ENCODE measurements at regions not wholly inside any gene's neighbourhood (a gene's known extent, or its start where the extent isn't known, plus 50 kb on each side); places are given as distances from the start of the nearest gene placed in this dataset.
"Not testable (repeated sequence)": the region's sequence is repeated elsewhere in the genome, so short reads cannot be mapped to it uniquely, and the experiment has no call there.

DNA sequence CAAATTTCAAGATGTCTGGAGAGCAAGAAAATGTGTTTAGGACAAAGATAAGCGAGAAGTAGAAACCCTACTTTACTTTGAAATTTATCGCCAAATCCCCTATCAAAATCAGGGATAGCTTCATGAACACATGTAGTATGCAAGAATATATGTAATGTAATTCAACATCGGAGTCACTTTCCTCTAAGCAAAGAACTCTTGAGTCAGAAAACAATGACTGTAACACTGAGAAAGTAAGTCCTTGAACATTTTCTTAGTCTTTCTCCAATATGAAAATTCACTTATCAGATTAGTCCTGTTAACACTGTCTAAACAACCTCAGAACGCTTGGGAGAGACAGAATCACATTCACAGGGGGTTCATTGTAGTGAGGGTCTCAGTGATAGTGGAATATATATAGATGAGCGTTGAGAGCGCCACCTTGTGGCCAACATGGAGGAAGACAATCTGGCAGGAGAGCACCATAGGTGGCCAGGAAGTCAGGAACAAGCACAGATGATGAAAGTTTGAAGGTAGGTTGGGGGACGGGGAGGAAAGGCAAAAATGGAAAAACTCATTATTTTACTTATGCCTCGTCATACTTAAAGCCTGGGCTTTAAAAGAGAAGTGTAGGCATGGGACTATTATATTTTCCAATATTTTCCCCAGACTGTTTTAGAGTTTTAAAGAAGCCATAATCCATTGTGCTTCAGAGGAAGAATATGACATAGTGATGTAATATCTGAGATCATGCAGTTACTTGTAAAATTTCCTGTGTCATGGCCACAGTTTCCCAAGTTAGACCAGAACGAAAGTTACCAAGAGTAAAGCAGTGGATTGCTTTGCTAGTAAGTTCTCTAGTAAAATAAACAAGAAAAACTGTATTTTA is 115.5 kb upstream of the GNAI1 start:
- DNase-seq (ENCODE audit: low read depth in 2 of 2) = peak in 1 of 2 donors; percentile 0

DNA sequence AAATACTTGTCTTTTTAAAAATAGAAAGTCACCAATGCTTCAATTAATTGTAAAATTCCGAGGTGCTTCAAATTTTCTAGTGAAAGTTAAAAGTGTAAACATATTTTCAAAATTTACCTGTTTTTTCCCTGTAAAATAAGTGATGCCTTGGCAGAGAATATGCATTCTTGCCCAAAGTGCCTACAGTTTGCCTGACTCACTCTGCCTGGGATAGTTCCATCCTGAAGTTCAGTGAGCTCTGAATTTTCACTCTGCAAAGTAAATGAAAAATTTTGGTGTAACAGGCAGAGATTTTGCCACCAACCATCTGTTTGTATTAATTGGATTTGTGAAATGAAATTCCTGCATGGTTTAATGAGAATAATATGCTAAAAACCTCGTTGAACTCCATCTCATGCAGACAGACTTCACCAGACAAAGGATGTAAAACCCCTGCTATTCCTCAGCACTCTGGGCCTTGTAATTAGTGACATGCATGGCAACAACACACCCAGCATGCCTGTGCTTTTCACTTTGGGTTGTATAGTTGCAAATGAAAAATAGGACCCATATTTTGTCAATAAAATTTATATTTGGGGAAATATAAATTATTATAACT is 117.4 kb upstream of the GNAI1 start:
- DNase-seq (ENCODE audit: low read depth in 2 of 2) = no peak

- DNase-seq (ENCODE audit: low read depth in 2 of 2) = no peak
Observed at GRCh38 chr7:80014511-80014910, 120.1 kb upstream of the GNAI1 start.

- no peak for DNase-seq (ENCODE audit: low read depth in 2 of 2)
Observed at GRCh38 chr7:80008039-80008438, 126.6 kb upstream of the GNAI1 start.

GRCh38 chr7:80002865-80003264 is 131.8 kb upstream of the GNAI1 start:
- DNase-seq (ENCODE audit: low read depth in 2 of 2) = no peak

- no peak for DNase-seq (ENCODE audit: low read depth in 2 of 2)
Observed at GRCh38 chr7:79998363-79998762, 136.3 kb upstream of the GNAI1 start.

DNA sequence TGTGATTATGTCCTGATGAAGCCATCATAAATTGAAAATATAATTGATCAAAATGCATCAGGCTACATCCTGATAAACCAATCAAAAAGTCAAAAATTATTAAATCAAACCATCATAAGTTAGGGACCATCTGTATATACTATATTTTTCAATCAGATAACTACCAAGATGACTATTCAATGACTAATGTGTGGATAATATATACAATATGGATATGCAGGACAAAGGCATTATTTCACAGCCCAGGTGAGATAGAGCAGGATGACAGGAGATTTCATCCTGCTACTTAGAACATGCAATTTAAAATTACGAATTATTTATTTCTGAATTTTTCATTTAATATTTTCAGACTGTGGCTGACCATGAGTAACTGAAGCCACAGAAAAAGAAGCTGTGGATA is 137.3 kb upstream of the GNAI1 start:
- no peak for DNase-seq (ENCODE audit: low read depth in 2 of 2)

DNA sequence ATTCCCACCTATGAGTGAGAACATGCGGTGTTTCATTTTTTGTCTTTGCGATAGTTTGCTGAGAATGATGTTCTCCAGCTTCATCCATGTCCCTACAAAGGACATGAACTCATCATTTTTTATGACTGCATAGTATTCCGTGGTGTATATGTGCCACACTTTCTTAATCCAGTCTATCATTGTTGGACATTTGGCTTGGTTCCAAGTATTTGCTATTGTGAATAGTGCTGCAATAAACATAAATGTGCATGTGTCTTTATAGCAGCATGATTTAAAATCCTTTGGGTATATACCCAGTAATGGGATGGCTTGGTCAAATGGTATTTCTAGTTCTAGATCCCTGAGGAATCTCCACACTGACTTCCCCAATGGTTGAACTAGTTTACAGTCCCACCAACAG is 138.9 kb upstream of the GNAI1 start:
- DNase-seq (ENCODE audit: low read depth in 2 of 2) = not testable (repeated sequence)

GRCh38 chr7:79988653-79989052 is 146.0 kb upstream of the GNAI1 start:
- no peak for DNase-seq (ENCODE audit: low read depth in 2 of 2)

DNA sequence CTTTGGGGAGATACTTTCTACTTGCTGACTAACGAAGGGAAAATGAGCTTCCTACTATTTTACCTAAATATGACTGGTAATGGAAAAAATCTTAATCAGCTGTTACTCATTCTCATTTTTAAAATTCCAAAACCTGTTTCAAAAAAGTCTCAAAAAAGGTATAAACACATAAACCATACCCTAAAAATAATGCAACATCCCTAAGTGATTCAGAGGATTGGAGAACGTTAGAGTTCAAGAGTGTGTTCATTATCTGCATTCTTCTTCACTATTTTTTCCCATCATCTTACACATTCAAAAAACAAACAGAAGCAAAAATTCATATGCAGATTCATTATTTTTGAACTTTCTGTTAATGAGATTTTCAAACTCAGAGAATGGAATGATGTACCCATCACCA is 150.4 kb upstream of the GNAI1 start:
- DNase-seq (ENCODE audit: low read depth in 2 of 2) = no peak

- DNase-seq (ENCODE audit: low read depth in 2 of 2) = no peak
Observed at GRCh38 chr7:79982141-79982770, 152.4 kb upstream of the GNAI1 start.

DNA sequence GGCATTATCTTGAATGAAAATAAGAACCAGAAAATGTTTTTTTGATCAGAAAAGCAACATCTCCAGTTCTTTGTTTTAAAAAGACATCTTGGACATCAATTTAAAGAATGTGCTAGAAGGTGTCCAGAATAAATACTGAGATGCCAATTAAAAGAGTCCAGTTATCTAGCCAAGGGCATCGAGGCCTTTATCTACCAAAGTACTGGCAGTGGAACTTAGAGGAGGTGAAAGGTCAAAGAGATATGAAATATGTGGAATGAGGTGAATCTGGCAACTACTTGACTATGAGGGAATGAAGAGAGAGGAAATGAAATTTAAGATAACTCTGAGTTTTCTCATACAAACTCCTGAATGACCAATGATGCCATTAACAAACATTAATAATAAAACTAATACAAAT is 154.3 kb upstream of the GNAI1 start:
- no peak for DNase-seq (ENCODE audit: low read depth in 2 of 2)

DNA sequence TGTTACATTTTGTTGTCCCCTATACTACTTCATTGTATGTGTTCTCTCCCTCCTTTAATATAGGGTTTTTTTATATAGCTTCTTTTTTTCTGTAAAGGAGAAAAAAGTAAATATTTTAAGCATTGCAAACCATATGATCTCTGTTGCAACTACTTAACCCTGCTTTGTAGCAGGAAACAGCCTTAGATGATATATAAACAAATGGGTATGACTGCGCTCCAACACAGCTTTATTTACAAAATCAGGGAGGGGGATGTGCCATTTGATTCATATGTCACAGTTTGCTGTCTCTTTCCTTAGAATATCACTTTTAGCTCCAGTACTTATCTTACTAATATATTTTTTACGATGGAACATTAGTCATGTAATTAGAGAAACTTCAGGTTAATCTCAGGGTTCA is 155.2 kb upstream of the GNAI1 start:
- no peak for DNase-seq (ENCODE audit: low read depth in 2 of 2)

DNA sequence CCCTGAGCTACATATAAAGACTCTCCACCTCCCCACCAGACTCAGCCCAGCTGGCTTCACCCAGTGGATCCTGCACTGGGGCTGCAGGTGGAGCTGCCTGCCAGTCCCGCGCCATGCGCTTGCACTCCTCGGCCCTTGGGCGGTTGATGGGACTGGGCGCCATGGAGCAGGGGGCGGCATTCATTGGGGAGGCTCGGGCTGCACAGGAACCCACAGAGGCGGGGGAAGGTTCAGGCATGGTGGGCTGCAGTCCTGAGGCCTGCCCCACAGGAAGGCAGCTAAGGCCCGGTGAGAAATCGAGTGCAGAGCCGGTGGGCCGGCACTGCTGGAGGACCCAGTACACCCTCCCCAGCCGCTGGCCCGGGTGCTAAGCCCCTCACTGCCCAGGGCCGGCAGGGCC is 157.2 kb upstream of the GNAI1 start:
- DNase-seq (ENCODE audit: low read depth in 2 of 2) = no peak

- not testable (repeated sequence) for DNase-seq (ENCODE audit: low read depth in 2 of 2)
Observed at GRCh38 chr7:79976711-79977020, 158.0 kb upstream of the GNAI1 start.

- DNase-seq (ENCODE audit: low read depth in 2 of 2) = not testable (repeated sequence)
Observed at GRCh38 chr7:79975986-79976710, 158.5 kb upstream of the GNAI1 start.

DNA sequence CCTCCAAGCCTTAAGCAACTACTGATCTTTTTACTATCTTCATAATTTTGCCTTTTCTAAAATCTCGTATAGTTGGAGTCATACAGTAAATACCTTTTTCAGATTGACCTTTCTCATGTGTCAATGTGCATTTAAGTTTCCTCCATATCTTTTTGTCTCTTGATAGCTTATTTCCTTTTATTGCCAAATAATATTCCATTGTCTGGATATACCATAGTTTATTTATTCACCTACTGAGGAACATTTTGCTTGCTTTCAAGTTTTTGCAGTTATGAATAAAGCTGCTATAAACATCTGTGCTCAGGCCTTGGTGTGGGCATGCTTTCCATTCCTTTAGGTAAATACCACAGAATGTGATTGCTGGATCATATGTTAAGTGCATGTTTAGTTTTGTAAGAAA is 161.2 kb upstream of the GNAI1 start:
- DNase-seq (ENCODE audit: low read depth in 2 of 2) = no peak

DNA sequence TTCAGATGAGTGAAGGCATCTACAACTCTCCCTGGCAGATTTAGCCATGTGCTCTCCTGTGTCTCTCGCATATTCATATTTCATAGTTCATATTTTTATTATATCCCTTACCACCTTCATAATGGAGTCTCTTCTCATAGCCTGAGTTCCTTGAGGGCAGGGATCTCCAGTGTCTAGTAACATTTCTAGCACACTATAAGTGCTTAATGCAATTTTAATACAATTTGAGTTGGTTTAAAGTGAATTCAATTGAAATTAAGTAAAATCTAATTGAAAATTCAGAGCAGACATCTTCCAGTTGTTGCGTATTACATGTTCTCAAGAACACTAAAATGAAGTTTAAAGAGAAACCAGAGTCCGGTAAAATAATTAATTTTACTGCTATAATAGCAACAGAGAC is 163.6 kb upstream of the GNAI1 start:
- no peak for DNase-seq (ENCODE audit: low read depth in 2 of 2)

GRCh38 chr7:79968894-79969293 is 165.7 kb upstream of the GNAI1 start:
- no peak for DNase-seq (ENCODE audit: low read depth in 2 of 2)

- DNase-seq (ENCODE audit: low read depth in 2 of 2) = no peak
Observed at GRCh38 chr7:79968077-79968648, 166.5 kb upstream of the GNAI1 start.

DNA sequence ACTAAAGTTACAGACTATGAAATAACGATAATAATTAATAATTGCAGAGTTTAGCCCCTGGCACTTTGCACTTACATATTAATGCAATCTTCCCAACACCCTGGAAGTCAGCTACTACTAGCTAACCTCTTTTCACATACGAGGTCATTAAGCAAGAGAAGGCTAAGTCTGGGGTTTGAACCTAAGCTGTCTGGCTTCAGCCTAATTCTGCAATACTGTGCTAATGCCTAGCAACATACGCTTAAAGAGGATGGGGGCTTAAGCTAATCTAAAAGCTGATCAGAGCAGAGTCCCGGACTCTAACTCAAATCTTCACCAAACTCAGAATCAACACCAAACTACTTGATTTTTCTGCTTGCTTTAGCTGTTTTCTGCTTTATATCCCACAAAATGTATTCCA is 168.7 kb upstream of the GNAI1 start:
- no peak for DNase-seq (ENCODE audit: low read depth in 2 of 2)

- no peak for DNase-seq (ENCODE audit: low read depth in 2 of 2)
Observed at GRCh38 chr7:79964463-79964862, 170.2 kb upstream of the GNAI1 start.

All from stimulated activated CD8-positive, alpha-beta memory T cell treated with anti-CD3 and anti-CD28 coated beads, Interleukin-15, amount 100 ng/mL, for 4 hours (primary cell).